IMR-90 (cell line): ENCODE measurements at regions not wholly inside any gene's neighbourhood (a gene's known extent, or its start where the extent isn't known, plus 50 kb on each side); places are given as distances from the start of the nearest gene placed in this dataset.

ENCODE experiments used
- ATAC-seq: fragments of 200-7000 bp; cut with Tn5 transposase; 2 replicates; pipeline ENCODE4 v1.9.1; 2020; ENCODE audit warnings: low read depth, mild to moderate bottlenecking, moderate library complexity
- BruUV-seq: library from RNA; stranded (reverse); fragments of 400-500 nt; replicated peaks from 2 replicates; lab custom pipeline; 2021; lab: Mats Ljungman, UMichigan
- CTCF ChIA-PET: fragments of 300-600 bp; formaldehyde crosslinking; extraction: SDS; loops from one replicate; lab custom pipeline; 2021; ENCODE audit warnings: antibody characterized with exemption; lab: Yijun Ruan, JAX
- POLR2A ChIA-PET: fragments of 300-600 bp; sonication (Branson Sonifier 250); formaldehyde crosslinking; loops from one replicate; lab custom pipeline; 2022; ENCODE audit warnings: antibody characterized with exemption; ENCODE audit not compliant: unreplicated experiment; lab: Charles Lee
- DNase-seq: peaks from one replicate; pipeline ENCODE4 v3.0.0; 2013
- H2AFZ ChIP-seq: replicated peaks from 2 replicates; pipeline ENCODE3; 2013; ENCODE audit warnings: low read length, mild to moderate bottlenecking; ENCODE audit not compliant: poor library complexity
- H2AK5ac ChIP-seq: 2 replicates; pipeline ENCODE4 v1.6.1; 2013; ENCODE audit warnings: low read depth, low read length, inconsistent platforms
- H2AK9ac ChIP-seq: replicated peaks from 2 replicates; pipeline ENCODE3; 2013; ENCODE audit warnings: mild to moderate bottlenecking, low read depth, low read length, moderate library complexity; ENCODE audit not compliant: poor library complexity
- H2BK120ac ChIP-seq: 2 replicates; pipeline ENCODE4 v1.6.1; 2013; ENCODE audit warnings: low read depth, low read length, inconsistent platforms
- H2BK15ac ChIP-seq: 3 replicates; pipeline ENCODE4 v1.6.1; 2013; ENCODE audit warnings: low read depth, low read length, inconsistent platforms
- H2BK20ac ChIP-seq: 2 replicates; pipeline ENCODE4 v1.6.1; 2013; ENCODE audit warnings: low read depth, mild to moderate bottlenecking, inconsistent platforms, low read length, moderate library complexity
- H2BK5ac ChIP-seq: 2 replicates; pipeline ENCODE4 v1.6.1; 2013; ENCODE audit warnings: mild to moderate bottlenecking, low read depth, low read length, inconsistent platforms; ENCODE audit not compliant: poor library complexity, severe bottlenecking
- H3K14ac ChIP-seq: replicated peaks from 2 replicates; pipeline ENCODE4 v1.6.1; 2013; ENCODE audit warnings: low read depth, low read length, inconsistent platforms
- H3K18ac ChIP-seq: 2 replicates; pipeline ENCODE4 v1.6.1; 2013; ENCODE audit warnings: low read depth, low read length, control low read depth
- H3K23ac ChIP-seq: 2 replicates; pipeline ENCODE4 v1.6.1; 2013; ENCODE audit warnings: low read depth, low read length, inconsistent platforms
- H3K27ac ChIP-seq: 2 replicates; pipeline ENCODE4 v1.5.1; 2013; ENCODE audit warnings: mild to moderate bottlenecking, control low read depth, low read length; ENCODE audit not compliant: insufficient read depth
- H3K27me3 ChIP-seq: 2 replicates; pipeline ENCODE4 v1.6.1; 2013; ENCODE audit warnings: low read length; ENCODE audit not compliant: control insufficient read depth, insufficient read depth
- H3K36me3 ChIP-seq: 2 replicates; pipeline ENCODE4 v1.6.1; 2013; ENCODE audit warnings: low read length, mixed read lengths; ENCODE audit not compliant: control insufficient read depth, insufficient read depth
- H3K4ac ChIP-seq: 2 replicates; pipeline ENCODE4 v1.6.1; 2013; ENCODE audit warnings: low read depth, low read length, inconsistent platforms
- H3K4me1 ChIP-seq: 2 replicates; pipeline ENCODE4 v1.6.1; 2013; ENCODE audit warnings: low read length, mixed read lengths; ENCODE audit not compliant: control insufficient read depth, insufficient read depth
- H3K4me2 ChIP-seq: 2 replicates; pipeline ENCODE4 v1.6.1; 2013; ENCODE audit warnings: low read depth, mild to moderate bottlenecking, control low read depth, low read length, moderate library complexity
- H3K4me3 ChIP-seq: 2 replicates; pipeline ENCODE4 v1.5.1; 2013; ENCODE audit warnings: low read depth, mild to moderate bottlenecking, control low read depth, low read length, moderate library complexity; ENCODE audit not compliant: insufficient read depth
- H3K56ac ChIP-seq: 2 replicates; pipeline ENCODE4 v1.6.1; 2013; ENCODE audit warnings: low read length, inconsistent platforms; ENCODE audit not compliant: insufficient read depth; ENCODE audit errors: extremely low read depth
- H3K79me1 ChIP-seq, 2 experiments: 2 replicates each; pipeline ENCODE4 v1.6.1; 2013; ENCODE audit warnings: low read length in 2 of 2, inconsistent platforms in 1 of 2, low read depth in 1 of 2
- H3K9ac ChIP-seq: 2 replicates; pipeline ENCODE4 v1.6.1; 2013; ENCODE audit warnings: low read depth, low read length, control low read depth
- H3K9me1 ChIP-seq: 2 replicates; pipeline ENCODE4 v1.6.1; 2013; ENCODE audit warnings: low read length, inconsistent platforms; ENCODE audit not compliant: insufficient read depth
- H3K9me3 ChIP-seq: 2 replicates; pipeline ENCODE4 v1.6.1; 2013; ENCODE audit warnings: low read length; ENCODE audit not compliant: control insufficient read depth, insufficient read depth
- H4K20me1 ChIP-seq: 2 replicates; pipeline ENCODE4 v1.6.1; 2013; ENCODE audit warnings: low read length, inconsistent platforms; ENCODE audit not compliant: insufficient read depth
- H4K5ac ChIP-seq: 2 replicates; pipeline ENCODE4 v1.6.1; 2013; ENCODE audit warnings: mild to moderate bottlenecking, low read depth, low read length, control low read depth
- H4K8ac ChIP-seq, 2 experiments: 2 replicates each; pipeline ENCODE4 v1.6.1; 2013; ENCODE audit warnings: low read depth in 2 of 2, low read length in 2 of 2, control low read depth in 1 of 2, inconsistent platforms in 1 of 2
- H4K91ac ChIP-seq: 2 replicates; pipeline ENCODE4 v1.6.1; 2013; ENCODE audit warnings: low read depth, low read length, inconsistent platforms; ENCODE audit not compliant: insufficient read depth
- BHLHE40 ChIP-seq: fragments of 150-350 bp; IDR thresholded peaks from 2 replicates; pipeline ENCODE4 v1.6.1; 2016; ENCODE audit warnings: mild to moderate bottlenecking, low read depth, low read length
- CEBPB ChIP-seq: IDR thresholded peaks from 2 replicates; pipeline ENCODE4 v1.6.1; 2012; ENCODE audit warnings: low read depth, low read length, improper control_type of control experiment
- CHD1 ChIP-seq: IDR thresholded peaks from 2 replicates; pipeline ENCODE4 v1.6.1; 2012; ENCODE audit warnings: low read depth, low read length, improper control_type of control experiment
- FOS ChIP-seq: fragments of 150-350 bp; IDR thresholded peaks from 2 replicates; pipeline ENCODE4 v1.6.1; 2016; ENCODE audit warnings: low read depth, low read length
- MAFK ChIP-seq: IDR thresholded peaks from 2 replicates; pipeline ENCODE4 v1.6.1; 2012; ENCODE audit warnings: low read depth, low read length, improper control_type of control experiment
- MAZ ChIP-seq: IDR thresholded peaks from 2 replicates; pipeline ENCODE4 v1.6.1; 2012; ENCODE audit warnings: low read depth, mild to moderate bottlenecking, low read length, improper control_type of control experiment, moderate library complexity, borderline replicate concordance
- MXI1 ChIP-seq: IDR thresholded peaks from 2 replicates; pipeline ENCODE4 v1.6.1; 2012; ENCODE audit warnings: low read depth, mild to moderate bottlenecking, low read length, moderate library complexity, borderline replicate concordance
- NFE2L2 ChIP-seq: fragments of 150-350 bp; IDR thresholded peaks from 2 replicates; pipeline ENCODE4 v1.6.1; 2016; ENCODE audit warnings: low read depth, mild to moderate bottlenecking, low read length
- POLR2A ChIP-seq: IDR thresholded peaks from 2 replicates; pipeline ENCODE4 v1.6.1; 2012; ENCODE audit warnings: mild to moderate bottlenecking, low read depth, low read length
- RAD21 ChIP-seq: IDR thresholded peaks from 2 replicates; pipeline ENCODE4 v1.6.1; 2012; ENCODE audit warnings: low read length, improper control_type of control experiment
- RCOR1 ChIP-seq: IDR thresholded peaks from 2 replicates; pipeline ENCODE4 v1.6.1; 2012; ENCODE audit warnings: mild to moderate bottlenecking, low read length, improper control_type of control experiment; ENCODE audit not compliant: insufficient replicate concordance
- RFX5 ChIP-seq: IDR thresholded peaks from 2 replicates; pipeline ENCODE4 v1.8.0; 2012; ENCODE audit warnings: low read depth, mild to moderate bottlenecking, low read length, moderate library complexity
- SMC3 ChIP-seq: fragments of 150-350 bp; IDR thresholded peaks from 2 replicates; pipeline ENCODE4 v1.6.1; 2016; ENCODE audit warnings: low read depth, mild to moderate bottlenecking, antibody characterized with exemption, low read length, moderate library complexity
- WGBS, 2 experiments: methylation state at CpG; one replicate each; pipeline versions ENCODE4 v1.1.5 to v1.1.7; 2013; ENCODE audit warnings: missing lambda C conversion rate in 2 of 2; ENCODE audit not compliant: insufficient read length in 1 of 2; ENCODE audit errors: extremely low coverage in 2 of 2; 5-methylcytosine and 5-hydroxymethylcytosine counted together
- dilution Hi-C: fragments of 300-500 bp; cut with HindIII; formaldehyde crosslinking; loops from one replicate; pipeline ENCODE4 v1.14.3; 2018; ENCODE audit warnings: low sequenced_read_pairs; ENCODE audit not compliant: unreplicated experiment
- in situ Hi-C: fragments of 300-500 bp; cut with MboI; formaldehyde crosslinking; loops from 3 replicates; pipeline ENCODE4 v1.14.3; 2019; ENCODE audit warnings: low sequenced_read_pairs, inconsistent platforms, mixed read lengths
- intact Hi-C: fragments of 100-400 bp; cut with micrococcal nuclease; formaldehyde crosslinking; loops from 2 replicates; pipeline ENCODE4 v1.10.0; 2022
- TF ChIP-seq, protein P1 (sequence below): conservative IDR thresholded peaks from 2 replicates; pipeline ENCODE4 v1.5.1; 2012; ENCODE audit warnings: mild to moderate bottlenecking, low read depth, low read length, improper control_type of control experiment
- TF ChIP-seq, protein P2 (sequence below): fragments of 150-350 bp; IDR thresholded peaks from 2 replicates; pipeline ENCODE4 v1.6.1; 2017; ENCODE audit warnings: mild to moderate bottlenecking, antibody characterized with exemption, low read length, low read depth
- TF ChIP-seq, protein P3 (sequence below): fragments of 150-350 bp; IDR thresholded peaks from 2 replicates; pipeline ENCODE4 v1.6.1; 2016; ENCODE audit warnings: low read depth, mild to moderate bottlenecking, low read length, moderate library complexity, borderline replicate concordance

DNA sequence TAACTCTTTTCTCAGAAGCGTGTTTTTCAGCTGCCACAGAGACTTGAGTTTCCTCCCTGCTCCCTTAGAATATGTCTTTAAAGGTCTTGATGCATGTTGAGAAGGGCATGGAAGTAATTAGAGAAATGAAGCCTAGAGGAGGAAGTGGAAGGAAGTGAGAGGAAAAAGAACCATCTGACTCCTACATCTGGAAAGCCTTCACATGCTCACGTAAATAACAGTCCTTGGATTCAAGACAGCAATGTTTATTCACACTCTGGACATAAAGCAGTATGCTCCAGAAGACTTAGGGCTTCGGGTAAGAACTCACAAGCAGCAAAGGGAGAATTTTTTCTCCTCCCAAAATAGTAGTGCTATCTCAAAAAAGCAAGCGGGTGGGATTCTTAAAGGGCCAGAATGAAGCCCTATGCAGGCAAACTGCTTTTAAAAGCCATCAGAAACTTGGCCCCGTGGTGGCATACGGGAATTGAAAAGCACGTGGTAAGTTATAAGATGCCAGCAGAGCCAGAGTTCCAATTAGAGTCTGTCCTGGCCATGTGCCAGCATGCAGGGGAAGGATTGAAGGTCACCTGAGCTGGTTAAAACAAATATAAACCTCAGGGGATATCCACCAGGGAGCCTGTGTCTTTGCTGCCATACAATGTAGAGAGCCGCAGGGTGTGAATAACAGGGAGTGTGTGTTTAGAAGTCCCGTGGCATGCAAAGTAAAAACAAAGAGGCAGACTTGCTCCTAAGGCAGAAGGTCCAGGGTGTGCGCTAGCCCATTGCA is 380.8 kb upstream of the NDN start:
- no peak overlapping the region for H4K8ac ChIP-seq
- no peak overlapping the region for H2AK5ac ChIP-seq
- no peaks in the 10 kb centered on the region for H3K79me1 ChIP-seq
- H2AK9ac ChIP-seq, result no peak overlapping the region
- H2BK120ac ChIP-seq, result no peak overlapping the region
- H2AFZ ChIP-seq, result no peak overlapping the region
- no peaks in the 10 kb centered on the region for H3K36me3 ChIP-seq
- peaks cover 10% of the 10 kb centered on the region for H3K9me3 ChIP-seq
- H3K4me3 ChIP-seq, result no peak overlapping the region
- H3K23ac ChIP-seq, result no peak overlapping the region
- no peak overlapping the region for H3K4me2 ChIP-seq
- POLR2A ChIA-PET, result no interaction called here
- BruUV-seq, result no TSS peak
- H3K27me3 ChIP-seq, result no peaks in the 10 kb centered on the region
- H3K14ac ChIP-seq, result no peak overlapping the region
- dilution Hi-C loops (no loop called here), in situ Hi-C loops (no loop called here), intact Hi-C loops (no loop called here)
- H3K56ac ChIP-seq, result no peak overlapping the region
- H3K4me1 ChIP-seq, result no peaks in the 10 kb centered on the region
- CTCF ChIA-PET, result no interaction called here
- no peaks in the 10 kb centered on the region for H3K9me1 ChIP-seq
- H2BK5ac ChIP-seq, result no peak overlapping the region
- H3K4ac ChIP-seq, result no peak overlapping the region
- no peak overlapping the region for H4K91ac ChIP-seq
- no peak for ATAC-seq
- H2BK15ac ChIP-seq, result no peak overlapping the region
- no peak for DNase-seq
- H4K5ac ChIP-seq, result no peak overlapping the region
- no peak overlapping the region for H3K27ac ChIP-seq
- 24% methylated on average over 4 of the region's 10 CpGs; no CpG with 5 or more reads in 1 of the 2 experiments for WGBS, 2 experiments
- TF ChIP-seq CHD1, result no peak
- no peak for TF ChIP-seq MAZ
- TF ChIP-seq CEBPB, result no peak
- TF ChIP-seq MAFK, result no peak
- TF ChIP-seq RAD21, result no peak
- TF ChIP-seq RFX5, result no peak
- TF ChIP-seq FOS, result no peak
- TF ChIP-seq SMC3, result no peak
- TF ChIP-seq, protein P1, sequence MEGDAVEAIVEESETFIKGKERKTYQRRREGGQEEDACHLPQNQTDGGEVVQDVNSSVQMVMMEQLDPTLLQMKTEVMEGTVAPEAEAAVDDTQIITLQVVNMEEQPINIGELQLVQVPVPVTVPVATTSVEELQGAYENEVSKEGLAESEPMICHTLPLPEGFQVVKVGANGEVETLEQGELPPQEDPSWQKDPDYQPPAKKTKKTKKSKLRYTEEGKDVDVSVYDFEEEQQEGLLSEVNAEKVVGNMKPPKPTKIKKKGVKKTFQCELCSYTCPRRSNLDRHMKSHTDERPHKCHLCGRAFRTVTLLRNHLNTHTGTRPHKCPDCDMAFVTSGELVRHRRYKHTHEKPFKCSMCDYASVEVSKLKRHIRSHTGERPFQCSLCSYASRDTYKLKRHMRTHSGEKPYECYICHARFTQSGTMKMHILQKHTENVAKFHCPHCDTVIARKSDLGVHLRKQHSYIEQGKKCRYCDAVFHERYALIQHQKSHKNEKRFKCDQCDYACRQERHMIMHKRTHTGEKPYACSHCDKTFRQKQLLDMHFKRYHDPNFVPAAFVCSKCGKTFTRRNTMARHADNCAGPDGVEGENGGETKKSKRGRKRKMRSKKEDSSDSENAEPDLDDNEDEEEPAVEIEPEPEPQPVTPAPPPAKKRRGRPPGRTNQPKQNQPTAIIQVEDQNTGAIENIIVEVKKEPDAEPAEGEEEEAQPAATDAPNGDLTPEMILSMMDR, result no peak
- TF ChIP-seq, protein P2, sequence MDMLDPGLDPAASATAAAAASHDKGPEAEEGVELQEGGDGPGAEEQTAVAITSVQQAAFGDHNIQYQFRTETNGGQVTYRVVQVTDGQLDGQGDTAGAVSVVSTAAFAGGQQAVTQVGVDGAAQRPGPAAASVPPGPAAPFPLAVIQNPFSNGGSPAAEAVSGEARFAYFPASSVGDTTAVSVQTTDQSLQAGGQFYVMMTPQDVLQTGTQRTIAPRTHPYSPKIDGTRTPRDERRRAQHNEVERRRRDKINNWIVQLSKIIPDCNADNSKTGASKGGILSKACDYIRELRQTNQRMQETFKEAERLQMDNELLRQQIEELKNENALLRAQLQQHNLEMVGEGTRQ, result no peak
- TF ChIP-seq POLR2A, result no peak
- no peak for TF ChIP-seq BHLHE40
- no peak for TF ChIP-seq NFE2L2
- TF ChIP-seq, protein P3, sequence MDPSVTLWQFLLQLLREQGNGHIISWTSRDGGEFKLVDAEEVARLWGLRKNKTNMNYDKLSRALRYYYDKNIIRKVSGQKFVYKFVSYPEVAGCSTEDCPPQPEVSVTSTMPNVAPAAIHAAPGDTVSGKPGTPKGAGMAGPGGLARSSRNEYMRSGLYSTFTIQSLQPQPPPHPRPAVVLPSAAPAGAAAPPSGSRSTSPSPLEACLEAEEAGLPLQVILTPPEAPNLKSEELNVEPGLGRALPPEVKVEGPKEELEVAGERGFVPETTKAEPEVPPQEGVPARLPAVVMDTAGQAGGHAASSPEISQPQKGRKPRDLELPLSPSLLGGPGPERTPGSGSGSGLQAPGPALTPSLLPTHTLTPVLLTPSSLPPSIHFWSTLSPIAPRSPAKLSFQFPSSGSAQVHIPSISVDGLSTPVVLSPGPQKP, result no peak
- no peak for TF ChIP-seq RCOR1
- TF ChIP-seq MXI1, result no peak
- H3K18ac ChIP-seq, result no peak overlapping the region
- H4K20me1 ChIP-seq, result no peaks in the 10 kb centered on the region
- no peak overlapping the region for H2BK20ac ChIP-seq
- no peak overlapping the region for H3K9ac ChIP-seq
